CD4-positive, alpha-beta T cell treated with Interleukin-17A for 1 hour (primary cell): ENCODE measurements at regions not wholly inside any gene's neighbourhood (a gene's known extent, or its start where the extent isn't known, plus 50 kb on each side); places are given as distances from the start of the nearest gene placed in this dataset.

Source experiments
- DNase-seq: peaks from one replicate; pipeline ENCODE4 v3.0.0-alpha.2; 2020

GRCh38 chr13:22569811-22570210, 611.0 kb upstream of the SGCG start:
- no peak for DNase-seq

- DNase-seq: no peak
Measured at GRCh38 chr13:22589880-22590279, 590.9 kb upstream of the SGCG start.

GRCh38 chr13:22592515-22592914, 588.3 kb upstream of the SGCG start:
- no peak for DNase-seq

- DNase-seq: no peak
Measured at GRCh38 chr13:22594041-22594440, 586.7 kb upstream of the SGCG start.

- no peak for DNase-seq
Measured at GRCh38 chr13:22596171-22596863, 584.5 kb upstream of the SGCG start.

- DNase-seq: no peak
Measured at GRCh38 chr13:22599156-22599555, 581.6 kb upstream of the SGCG start.

GRCh38 chr13:22618002-22618401, 562.8 kb upstream of the SGCG start:
- no peak for DNase-seq

GRCh38 chr13:22625691-22626090, 555.1 kb upstream of the SGCG start:
- DNase-seq: no peak

GRCh38 chr13:22629374-22629773, 551.4 kb upstream of the SGCG start:
- no peak for DNase-seq

GRCh38 chr13:22642088-22642487, 538.7 kb upstream of the SGCG start:
- DNase-seq: no peak

GRCh38 chr13:22644941-22645340, 535.8 kb upstream of the SGCG start:
- DNase-seq: no peak

GRCh38 chr13:22647156-22647850, 533.5 kb upstream of the SGCG start:
- no peak for DNase-seq

GRCh38 chr13:22648320-22648801, 532.4 kb upstream of the SGCG start:
- no peak for DNase-seq

- no peak for DNase-seq
Measured at GRCh38 chr13:22652796-22653195, 528.0 kb upstream of the SGCG start.

- DNase-seq: no peak
Measured at GRCh38 chr13:22653866-22654265, 526.9 kb upstream of the SGCG start.

- no peak for DNase-seq
Measured at GRCh38 chr13:22655106-22655852, 525.5 kb upstream of the SGCG start.

- DNase-seq: no peak
Measured at GRCh38 chr13:22662771-22663170, 518.0 kb upstream of the SGCG start.

- DNase-seq: no peak
Measured at GRCh38 chr13:22665506-22665905, 515.3 kb upstream of the SGCG start.

GRCh38 chr13:22690756-22691155, 490.0 kb upstream of the SGCG start:
- no peak for DNase-seq

GRCh38 chr13:22693691-22694090, 487.1 kb upstream of the SGCG start:
- DNase-seq: no peak

- no peak for DNase-seq
Measured at GRCh38 chr13:22696433-22696832, 484.3 kb upstream of the SGCG start.

- no peak for DNase-seq
Measured at GRCh38 chr13:22698467-22698866, 482.3 kb upstream of the SGCG start.

- DNase-seq: no peak
Measured at GRCh38 chr13:22700246-22700887, 480.4 kb upstream of the SGCG start.
